ENCODE measurements at regions not wholly inside any gene's neighbourhood (a gene's known extent, or its start where the extent isn't known, plus 50 kb on each side); places are given as distances from the start of the nearest gene placed in this dataset.

DNA sequence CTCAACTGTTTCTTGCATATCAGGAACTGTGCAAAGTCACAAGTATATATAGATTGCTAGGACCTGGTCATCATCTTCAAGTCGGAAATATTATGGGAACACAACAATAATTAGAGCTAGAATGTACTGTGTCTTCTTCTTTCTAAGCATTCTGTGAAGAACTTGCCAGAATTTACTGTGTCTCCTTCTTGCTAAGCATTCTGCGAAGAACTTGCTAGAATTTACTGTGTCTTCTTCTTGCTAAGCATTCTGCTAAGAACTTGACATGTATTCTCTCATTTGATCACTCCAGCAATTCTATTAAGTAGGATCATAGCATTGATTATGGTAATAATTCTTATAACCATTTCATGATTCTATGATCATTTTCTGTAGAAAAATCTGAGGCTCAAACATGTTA, 231.7 kb downstream of the FOXL1 start:
- no peak for DNase-seq (ENCODE audit: low spot score)
- intact Hi-C loops (cut with DNase I): no loop called here

- DNase-seq (ENCODE audit: low spot score): no peak
- intact Hi-C loops (cut with DNase I): no loop called here
Observed at GRCh38 chr16:86812363-86812970, 234.1 kb downstream of the FOXL1 start.

- intact Hi-C loops (cut with DNase I): no loop called here
- DNase-seq (ENCODE audit: low spot score): no peak
Observed at GRCh38 chr16:86814256-86814655, 235.9 kb downstream of the FOXL1 start.

DNA sequence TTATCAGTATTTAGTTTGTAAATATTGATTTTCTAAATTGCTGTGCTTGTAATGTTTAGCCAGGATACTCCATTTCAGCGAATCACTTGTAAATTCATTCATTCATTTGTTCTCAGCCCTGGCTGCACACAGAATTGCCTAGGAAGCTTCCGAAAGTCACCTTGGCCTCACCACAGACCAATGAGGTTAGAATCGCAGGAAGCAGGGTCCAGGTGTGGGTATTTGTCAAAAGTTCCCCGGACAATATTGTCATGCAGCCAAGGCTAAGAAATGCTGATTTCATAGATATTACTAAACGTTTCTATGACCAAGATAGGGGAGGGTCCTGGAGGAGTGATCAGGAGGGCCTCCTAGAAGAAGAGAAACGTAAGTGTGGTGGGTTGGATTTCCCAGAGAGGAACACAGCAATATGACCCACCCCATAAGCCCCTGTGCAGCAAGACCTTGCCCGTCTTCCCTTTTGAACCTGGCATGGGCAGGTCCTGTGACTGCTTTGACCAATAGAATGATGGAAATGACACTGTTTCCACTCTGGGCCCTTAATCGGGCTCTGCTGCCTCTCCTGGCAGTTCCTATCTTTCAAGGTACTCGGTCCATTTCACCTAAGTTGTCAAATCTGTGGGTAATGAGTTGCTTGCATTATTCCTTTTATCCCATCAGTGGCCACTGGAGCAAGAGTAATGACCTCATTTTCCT, 238.7 kb downstream of the FOXL1 start:
- intact Hi-C loops (cut with DNase I): no loop called here
- DNase-seq (ENCODE audit: low spot score): no peak

DNA sequence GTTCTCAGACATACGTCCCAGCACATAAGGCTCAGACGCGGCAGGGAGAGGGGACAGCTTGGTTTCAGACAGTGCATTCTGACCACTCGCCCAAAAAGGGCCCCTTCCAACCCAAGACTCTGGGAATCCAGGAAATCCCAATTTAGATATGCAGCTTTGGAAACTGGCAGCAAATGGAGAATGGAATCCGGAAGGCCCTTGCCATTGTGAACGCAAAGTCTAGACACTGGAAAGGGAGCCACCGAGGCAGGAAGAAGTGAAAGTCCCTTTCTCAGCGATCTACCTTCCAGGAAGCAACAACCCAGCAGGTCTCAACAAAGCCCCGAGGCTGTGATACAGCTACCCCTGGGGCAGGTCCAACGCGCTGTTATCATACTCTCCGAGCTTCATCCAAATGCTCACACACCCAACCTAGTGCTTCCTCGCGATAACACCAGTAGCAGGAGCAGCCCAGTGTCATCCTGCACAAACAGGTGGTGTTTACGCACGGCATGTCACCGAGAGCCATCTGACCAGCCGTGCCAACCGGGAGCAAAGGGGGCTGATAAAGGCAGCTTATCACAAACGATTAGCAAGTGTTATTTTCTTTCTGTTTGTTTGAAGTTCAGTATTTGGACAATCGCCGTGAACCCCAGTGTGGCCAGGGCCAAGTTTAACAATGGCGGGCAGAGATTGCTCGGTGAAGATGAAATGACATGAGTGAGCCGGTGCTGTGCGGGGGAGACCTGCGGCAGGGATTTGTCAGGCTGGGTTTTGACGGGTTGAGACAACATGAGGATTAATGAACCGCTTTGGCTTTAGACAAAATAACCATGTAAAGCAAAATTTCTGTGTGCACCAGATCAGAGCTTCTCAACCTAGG, 240.6 kb downstream of the FOXL1 start:
- DNase-seq (ENCODE audit: low spot score): no peak
- intact Hi-C loops (cut with DNase I): no loop called here

DNA sequence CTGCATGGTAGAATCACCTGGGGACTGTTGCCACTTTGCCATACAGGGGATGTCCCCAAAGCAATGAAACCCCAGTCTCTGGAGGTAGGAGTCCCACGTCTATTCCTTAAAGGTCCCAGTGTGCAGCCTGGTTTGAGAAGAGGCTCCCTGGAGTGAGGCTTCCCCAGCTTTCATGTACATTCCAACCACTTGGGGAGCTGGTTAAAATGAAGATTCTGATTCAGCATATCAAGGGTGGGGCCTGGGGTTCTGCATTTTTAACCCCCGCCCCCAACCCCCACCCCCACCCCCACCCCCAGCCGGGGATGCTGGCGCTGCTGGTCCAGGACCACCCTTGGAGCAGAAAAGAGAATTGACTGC, 241.2 kb downstream of the FOXL1 start:
- DNase-seq (ENCODE audit: low spot score): no peak
- intact Hi-C loops (cut with DNase I): no loop called here

DNA sequence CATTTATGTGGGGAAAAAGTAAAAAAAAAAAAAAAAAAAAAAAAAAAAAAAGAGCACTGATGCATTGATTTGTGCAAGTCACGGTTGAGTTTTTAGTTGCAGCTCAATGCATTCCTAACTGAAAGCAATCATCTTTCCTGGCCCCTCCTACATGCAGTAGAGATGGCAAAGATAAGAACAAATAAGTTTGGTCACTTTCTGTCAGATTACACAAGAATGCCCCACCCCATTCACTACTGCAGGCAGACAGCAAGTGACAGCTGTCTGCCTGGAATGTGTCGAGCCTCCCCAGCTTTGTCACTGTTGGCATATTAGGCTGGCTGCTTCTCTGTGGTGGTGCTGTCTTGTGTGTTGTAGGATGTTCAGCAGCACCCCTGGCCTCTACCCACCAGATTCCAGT, 243.5 kb downstream of the FOXL1 start:
- DNase-seq (ENCODE audit: low spot score): no peak
- intact Hi-C loops (cut with DNase I): no loop called here

GRCh38 chr16:86823125-86823524, 244.8 kb downstream of the FOXL1 start:
- no peak for DNase-seq (ENCODE audit: low spot score)
- intact Hi-C loops (cut with DNase I): loop anchor here in 1 of 2 donors (1.0 kb wide), 1 partner anchor 19 kb away; no protein-coding TSS in a partner anchor

- intact Hi-C loops (cut with DNase I): loop anchor here in 1 of 2 donors (1.0 kb wide), 1 partner anchor 20 kb away; no protein-coding TSS in a partner anchor
- DNase-seq (ENCODE audit: low spot score): no peak
Observed at GRCh38 chr16:86823888-86824671, 245.7 kb downstream of the FOXL1 start.

DNA sequence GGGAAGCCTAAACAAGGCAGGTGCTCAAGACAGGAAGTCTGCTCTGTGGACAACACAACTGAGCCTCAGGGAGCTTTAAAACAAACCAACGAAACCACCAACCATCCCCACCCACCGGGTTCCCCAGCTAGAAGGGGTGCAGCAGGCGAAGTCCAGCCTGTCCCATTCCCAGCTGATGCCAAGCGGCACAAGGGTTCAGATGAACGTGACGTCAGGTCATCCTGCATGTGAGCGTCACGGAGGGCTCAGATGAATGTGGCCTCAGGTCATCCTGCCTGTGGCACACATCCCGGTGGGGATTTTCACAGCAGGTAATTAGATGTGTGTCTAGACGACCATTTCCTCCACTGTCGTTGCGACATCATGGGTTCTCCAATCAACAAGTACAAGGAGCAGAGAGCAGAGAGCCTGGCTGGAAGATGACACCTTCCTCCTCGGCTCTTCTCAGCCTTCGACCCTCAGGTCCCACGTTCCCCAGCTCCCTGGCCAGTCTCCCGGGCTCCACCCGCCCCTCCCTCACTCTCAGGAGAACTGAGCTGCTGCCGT, 246.5 kb downstream of the FOXL1 start:
- no peak for DNase-seq (ENCODE audit: low spot score)
- intact Hi-C loops (cut with DNase I): no loop called here

GRCh38 chr16:86825631-86826030, 247.3 kb downstream of the FOXL1 start:
- no peak for DNase-seq (ENCODE audit: low spot score)
- intact Hi-C loops (cut with DNase I): no loop called here

DNA sequence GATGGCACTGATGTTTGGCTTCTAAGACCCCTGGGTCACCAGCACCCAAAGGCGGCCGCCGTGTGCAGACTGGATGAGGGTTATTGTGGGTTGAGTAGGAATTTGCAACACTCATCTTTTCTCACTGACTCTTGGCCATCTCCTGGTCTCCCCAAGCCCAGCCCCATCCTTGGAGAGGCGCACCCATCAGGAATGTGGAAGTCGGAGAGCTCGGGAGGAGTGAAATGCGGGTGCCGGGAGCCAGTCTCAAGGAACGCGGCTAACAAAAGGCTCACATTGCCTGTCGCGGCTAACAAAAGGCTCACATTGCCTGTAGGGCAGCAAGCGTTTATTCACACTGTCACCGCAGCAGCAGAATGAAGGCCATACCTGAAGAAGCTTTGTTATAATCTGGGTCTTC, 248.6 kb downstream of the FOXL1 start:
- intact Hi-C loops (cut with DNase I): no loop called here

GRCh38 chr16:86827521-86827920, 249.2 kb downstream of the FOXL1 start:
- intact Hi-C loops (cut with DNase I): no loop called here
- DNase-seq (ENCODE audit: low spot score): peak; percentile 44

More for the DNA sequence above, 248.6 kb downstream of the FOXL1 start:
- DNase-seq (ENCODE audit: low spot score): peak; percentile 58

GRCh38 chr16:86828202-86828601, 249.9 kb downstream of the FOXL1 start:
- DNase-seq (ENCODE audit: low spot score): peak; percentile 23
- intact Hi-C loops (cut with DNase I): no loop called here

DNA sequence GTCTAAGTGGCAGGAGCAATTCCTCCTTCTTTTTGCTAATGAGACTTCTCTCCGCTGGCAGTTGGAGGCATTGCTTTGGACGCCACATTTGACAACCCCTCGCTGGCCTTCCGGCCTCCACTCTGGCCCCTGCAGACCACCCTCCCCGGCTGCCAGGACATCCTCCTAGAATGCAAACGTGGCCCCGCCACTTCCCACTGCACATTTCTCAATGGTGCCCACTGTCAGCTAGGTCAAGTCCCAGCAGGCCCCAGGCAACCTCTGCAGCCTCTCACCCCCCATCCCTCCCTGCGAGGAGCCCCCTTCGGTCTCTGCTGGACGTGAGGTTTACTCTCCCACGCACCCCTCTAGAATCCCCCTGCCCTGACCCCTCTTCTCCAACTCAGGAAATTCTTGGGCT, 250.3 kb downstream of the FOXL1 start:
- peak; percentile 77 for DNase-seq (ENCODE audit: low spot score)
- intact Hi-C loops (cut with DNase I): no loop called here

GRCh38 chr16:86831366-86831765, 253.0 kb downstream of the FOXL1 start:
- peak; percentile 37 for DNase-seq (ENCODE audit: low spot score)

GRCh38 chr16:86833136-86833535, 254.8 kb downstream of the FOXL1 start:
- intact Hi-C loops (cut with DNase I): no loop called here
- DNase-seq (ENCODE audit: low spot score): peak; percentile 51

More at GRCh38 chr16:86831366-86831765, 253.0 kb downstream of the FOXL1 start:
- intact Hi-C loops (cut with DNase I): no loop called here

GRCh38 chr16:86834451-86835035, 256.2 kb downstream of the FOXL1 start:
- DNase-seq (ENCODE audit: low spot score): peak; percentile 64
- intact Hi-C loops (cut with DNase I): no loop called here

- intact Hi-C loops (cut with DNase I): no loop called here
- DNase-seq (ENCODE audit: low spot score): peak; percentile 62
Observed at GRCh38 chr16:86835982-86836381, 257.6 kb downstream of the FOXL1 start.
